ENCODE measurements at regions not wholly inside any gene's neighbourhood (a gene's known extent, or its start where the extent isn't known, plus 50 kb on each side); places are given as distances from the start of the nearest gene placed in this dataset.

DNA sequence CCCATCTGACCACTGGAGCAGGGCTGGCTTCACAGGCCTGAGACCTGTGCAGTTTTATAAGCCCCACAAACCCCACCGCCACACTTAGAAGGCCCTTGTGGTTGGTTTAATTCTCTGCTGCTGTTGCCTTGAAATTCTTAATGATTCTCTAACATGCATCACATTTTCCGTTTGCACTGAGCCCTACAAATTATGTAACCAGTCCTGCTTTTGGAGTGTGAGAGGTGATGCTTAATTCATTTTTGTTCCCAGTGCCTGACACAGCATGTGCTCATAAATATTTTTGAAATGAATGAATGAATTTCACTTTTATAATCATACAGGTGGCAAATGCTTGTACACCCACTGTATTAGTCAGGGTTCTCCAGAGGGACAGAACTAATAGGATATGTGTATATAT, 52.8 kb upstream of the PLXNC1 start:
- DNase-seq (ENCODE audit: low spot score): no peak
- Histone ChIP-seq H3K36me3 (replicated peaks; ENCODE audit: insufficient read depth, low read depth) (no peaks in the 10 kb centered on the region), H2AFZ (no peak overlapping the region), H3K27me3 (no peaks in the 10 kb centered on the region), H3K4me1 (ENCODE audit: insufficient read depth) (no peaks in the 10 kb centered on the region), H3K9me3 (ENCODE audit: low read depth) (no peaks in the 10 kb centered on the region), H3K27ac (no peak overlapping the region), H3K4me2 (no peak overlapping the region), H3K9me2 (replicated peaks; ENCODE audit: insufficient read depth) (no peaks in the 10 kb centered on the region), H3K79me2 (no peaks in the 10 kb centered on the region), H4K20me1 (ENCODE audit: insufficient read depth, poor library complexity, severe bottlenecking) (no peaks in the 10 kb centered on the region), H3K4me3 (no peak overlapping the region)
- TF ChIP-seq EZH2phosphoT487 (IDR thresholded peaks at IDR 0.05; ENCODE audit: low read depth, severe bottlenecking, unreplicated experiment) (no peak), EZH2 (IDR thresholded peaks at IDR 0.05; ENCODE audit: borderline replicate concordance) (no peak)
- TF ChIP-seq, protein P1, sequence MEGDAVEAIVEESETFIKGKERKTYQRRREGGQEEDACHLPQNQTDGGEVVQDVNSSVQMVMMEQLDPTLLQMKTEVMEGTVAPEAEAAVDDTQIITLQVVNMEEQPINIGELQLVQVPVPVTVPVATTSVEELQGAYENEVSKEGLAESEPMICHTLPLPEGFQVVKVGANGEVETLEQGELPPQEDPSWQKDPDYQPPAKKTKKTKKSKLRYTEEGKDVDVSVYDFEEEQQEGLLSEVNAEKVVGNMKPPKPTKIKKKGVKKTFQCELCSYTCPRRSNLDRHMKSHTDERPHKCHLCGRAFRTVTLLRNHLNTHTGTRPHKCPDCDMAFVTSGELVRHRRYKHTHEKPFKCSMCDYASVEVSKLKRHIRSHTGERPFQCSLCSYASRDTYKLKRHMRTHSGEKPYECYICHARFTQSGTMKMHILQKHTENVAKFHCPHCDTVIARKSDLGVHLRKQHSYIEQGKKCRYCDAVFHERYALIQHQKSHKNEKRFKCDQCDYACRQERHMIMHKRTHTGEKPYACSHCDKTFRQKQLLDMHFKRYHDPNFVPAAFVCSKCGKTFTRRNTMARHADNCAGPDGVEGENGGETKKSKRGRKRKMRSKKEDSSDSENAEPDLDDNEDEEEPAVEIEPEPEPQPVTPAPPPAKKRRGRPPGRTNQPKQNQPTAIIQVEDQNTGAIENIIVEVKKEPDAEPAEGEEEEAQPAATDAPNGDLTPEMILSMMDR (IDR thresholded peaks at IDR 0.05; ENCODE audit: poor library complexity): no peak
- WGBS (ENCODE audit: low lambda C conversion rate, missing lambda C conversion rate): 90% methylated on average over 2 of the region's 2 CpGs

DNA sequence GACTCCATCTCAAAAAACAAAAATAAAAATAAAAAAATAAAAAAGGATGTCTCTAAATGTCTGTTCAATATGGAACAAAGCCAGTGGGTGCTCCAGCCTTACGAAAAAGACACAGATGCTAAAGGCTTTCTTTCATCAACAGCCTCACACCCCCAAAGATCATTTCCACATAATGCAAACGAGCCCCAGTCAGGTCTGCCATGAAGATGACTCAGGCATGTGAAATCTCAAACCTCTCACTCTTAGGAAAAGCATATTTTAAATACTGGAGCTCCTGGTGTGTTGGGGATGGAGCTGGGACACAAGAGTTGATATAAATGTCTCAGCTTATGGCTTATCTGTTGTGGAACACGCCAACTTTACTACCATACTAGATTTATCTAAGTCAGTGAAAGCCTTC, 49.9 kb upstream of the PLXNC1 start:
- no peaks in the 10 kb centered on the region for H3K9me3 ChIP-seq (ENCODE audit: low read depth)
- H2AFZ ChIP-seq: no peak overlapping the region
- DNase-seq (ENCODE audit: low spot score): no peak
- no peaks in the 10 kb centered on the region for H3K9me2 ChIP-seq (replicated peaks; ENCODE audit: insufficient read depth)
- H3K4me3 ChIP-seq: no peak overlapping the region
- H3K36me3 ChIP-seq (replicated peaks; ENCODE audit: insufficient read depth, low read depth): no peaks in the 10 kb centered on the region
- no peak overlapping the region for H3K4me2 ChIP-seq
- WGBS (ENCODE audit: low lambda C conversion rate, missing lambda C conversion rate): 42% methylated on average over 3 of the region's 3 CpGs
- no peaks in the 10 kb centered on the region for H3K79me2 ChIP-seq
- no peaks in the 10 kb centered on the region for H4K20me1 ChIP-seq (ENCODE audit: insufficient read depth, poor library complexity, severe bottlenecking)
- H3K27me3 ChIP-seq: no peaks in the 10 kb centered on the region
- H3K4me1 ChIP-seq (ENCODE audit: insufficient read depth): peaks cover 3% of the 10 kb centered on the region
- TF ChIP-seq EZH2 (IDR thresholded peaks at IDR 0.05; ENCODE audit: borderline replicate concordance): no peak
- TF ChIP-seq, protein P1 (IDR thresholded peaks at IDR 0.05; ENCODE audit: poor library complexity): no peak
- no peak for TF ChIP-seq EZH2phosphoT487 (IDR thresholded peaks at IDR 0.05; ENCODE audit: low read depth, severe bottlenecking, unreplicated experiment)
- no peak overlapping the region for H3K27ac ChIP-seq

Data from hepatocyte (in vitro differentiated cells).